ENCODE measurements at regions not wholly inside any gene's neighbourhood (a gene's known extent, or its start where the extent isn't known, plus 50 kb on each side); places are given as distances from the start of the nearest gene placed in this dataset.

DNA sequence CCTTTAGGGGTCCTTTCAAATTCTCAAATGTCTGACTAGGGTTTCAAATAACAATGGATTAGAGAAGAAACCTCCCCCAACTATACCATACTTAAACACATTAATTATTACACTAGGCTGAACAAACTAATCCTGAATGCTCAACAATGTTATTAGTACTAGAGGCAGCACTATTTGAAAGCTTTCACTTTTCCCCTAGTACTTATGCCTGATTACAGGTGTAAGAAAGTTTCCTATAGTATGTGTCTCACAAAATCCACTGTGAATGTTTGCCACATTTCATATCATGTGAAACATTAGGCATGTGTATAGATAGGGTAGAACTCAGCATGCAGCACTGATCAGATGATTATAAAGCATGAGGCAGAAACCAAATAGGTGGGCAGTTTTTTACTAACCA, 336.2 kb downstream of the ZNF674 start:
- no peak for TF ChIP-seq CTCF (IDR thresholded peaks at IDR 0.05)
- no peak for TF ChIP-seq POLR2AphosphoS5 (IDR thresholded peaks at IDR 0.05; ENCODE audit: insufficient read depth in 1 of 2, low read depth in 1 of 2)
- TF ChIP-seq POLR2A (IDR thresholded peaks at IDR 0.05): no peak
